GM04504 (cell line): ENCODE measurements at regions not wholly inside any gene's neighbourhood (a gene's known extent, or its start where the extent isn't known, plus 50 kb on each side); places are given as distances from the start of the nearest gene placed in this dataset.

ENCODE experiments used
- DNase-seq: peaks from one replicate; pipeline ENCODE4 v3.0.0-alpha.2; 2012; ENCODE audit warnings: low read depth

DNA sequence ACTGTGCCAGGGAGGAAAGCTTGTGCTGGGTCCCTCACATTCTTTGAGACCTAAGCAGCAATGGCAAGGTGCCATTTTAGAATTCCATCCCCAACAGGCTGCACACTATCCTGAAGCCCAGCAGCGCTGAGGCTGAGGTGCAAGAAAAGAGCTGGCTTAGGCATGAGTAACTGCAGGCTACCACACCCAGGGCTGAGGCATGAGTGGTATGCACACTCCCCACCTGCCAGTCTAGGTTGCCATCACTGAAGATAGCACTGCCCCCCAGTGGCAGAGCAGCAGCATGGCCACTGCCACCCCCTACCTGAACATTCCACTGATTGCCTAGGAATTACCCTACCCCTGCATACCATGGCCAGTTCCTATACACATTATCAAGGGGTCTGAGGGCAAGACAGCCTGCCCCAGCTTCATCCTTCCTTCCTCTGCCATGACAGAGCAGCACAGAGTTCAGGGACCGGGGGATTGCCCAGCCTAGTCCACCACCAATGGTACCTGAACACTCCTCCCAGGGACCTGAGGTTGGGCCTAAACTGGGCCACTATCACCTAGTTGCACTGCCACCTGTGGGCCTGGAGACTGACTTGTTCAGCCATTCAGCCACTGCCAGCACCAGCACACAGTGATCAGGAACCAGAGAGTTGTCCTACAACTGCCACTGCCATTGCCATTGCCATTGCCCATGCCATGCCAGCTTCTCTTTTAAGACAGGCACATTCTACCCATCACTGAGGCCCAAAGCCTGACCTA lies 129.8 kb downstream of the SATB1 start:
- DNase-seq: peak; percentile 28

DNA sequence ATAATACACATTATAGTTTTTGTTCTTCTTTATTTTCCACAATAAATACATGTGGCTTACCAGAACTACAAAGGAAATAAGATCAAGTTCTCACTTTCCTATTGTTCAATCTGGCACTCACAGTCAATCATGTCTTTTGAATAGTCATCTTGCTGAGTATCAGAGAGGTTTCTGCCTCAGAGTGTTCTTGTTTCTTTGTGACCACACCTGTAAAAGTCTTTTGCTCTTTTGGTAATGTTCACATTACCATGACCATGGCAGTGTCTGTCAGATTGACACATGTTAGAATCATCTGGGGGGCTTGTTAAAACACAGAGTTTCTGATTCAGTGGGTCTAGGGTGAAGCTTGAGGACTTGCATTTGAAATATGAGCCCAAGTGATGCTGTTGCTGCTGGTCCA lies 135.0 kb downstream of the SATB1 start:
- DNase-seq: no peak

DNA sequence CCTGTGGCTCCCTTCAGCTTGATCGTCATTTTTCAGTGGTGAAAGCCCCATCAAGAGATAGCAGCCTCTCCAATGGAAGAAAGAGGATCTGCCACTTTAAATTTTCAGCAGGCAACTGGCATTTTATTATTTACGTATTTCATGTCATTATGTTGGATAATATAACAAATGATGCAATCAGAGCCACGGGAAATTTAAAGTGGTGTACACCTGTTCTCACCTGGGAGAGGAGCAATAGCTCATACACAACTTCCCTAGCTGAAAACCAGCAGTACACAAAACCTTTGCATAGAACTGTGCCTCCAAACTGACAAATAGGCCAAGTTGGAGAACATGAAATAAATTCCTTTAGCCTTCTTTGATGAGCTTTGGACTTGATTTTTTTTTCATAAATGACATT lies 136.9 kb downstream of the SATB1 start:
- no peak for DNase-seq

DNA sequence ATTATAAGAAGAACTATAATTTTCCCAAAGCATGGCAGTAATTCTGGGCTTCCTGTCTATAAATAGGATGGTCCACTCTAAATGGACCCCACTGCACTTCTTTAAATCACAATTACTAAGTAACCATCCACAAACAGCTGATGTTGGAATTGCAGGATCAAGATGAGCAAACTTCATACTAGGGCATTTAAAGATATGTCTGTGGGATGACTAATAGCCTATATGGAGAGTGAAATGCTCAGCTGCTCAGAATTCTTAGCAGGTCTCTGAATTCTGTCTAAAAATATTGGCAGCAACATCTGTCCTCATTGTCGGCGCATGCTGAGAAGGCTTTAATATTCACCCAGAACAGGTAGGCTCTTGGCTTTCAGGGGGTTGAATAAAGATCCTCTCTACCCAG lies 140.4 kb downstream of the SATB1 start:
- no peak for DNase-seq

DNA sequence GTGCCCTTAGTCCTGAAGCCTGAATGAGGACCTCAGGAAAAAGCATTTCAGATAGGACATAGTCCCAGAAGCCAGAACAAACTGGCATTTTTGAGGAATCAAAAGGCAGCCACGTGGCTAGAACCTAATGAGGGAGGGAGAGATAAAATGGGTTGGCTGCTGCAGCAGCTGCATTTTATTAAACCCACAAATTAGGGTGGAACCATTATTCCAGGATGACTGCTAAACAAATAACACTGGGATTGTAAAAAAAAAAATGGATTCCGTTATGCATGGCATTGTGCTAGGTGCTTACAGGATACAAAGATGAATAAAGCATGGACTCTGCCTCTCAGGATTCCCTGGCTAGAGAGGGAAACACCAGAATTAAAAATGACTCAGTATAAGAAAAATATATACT lies 141.5 kb downstream of the SATB1 start:
- no peak for DNase-seq

DNA sequence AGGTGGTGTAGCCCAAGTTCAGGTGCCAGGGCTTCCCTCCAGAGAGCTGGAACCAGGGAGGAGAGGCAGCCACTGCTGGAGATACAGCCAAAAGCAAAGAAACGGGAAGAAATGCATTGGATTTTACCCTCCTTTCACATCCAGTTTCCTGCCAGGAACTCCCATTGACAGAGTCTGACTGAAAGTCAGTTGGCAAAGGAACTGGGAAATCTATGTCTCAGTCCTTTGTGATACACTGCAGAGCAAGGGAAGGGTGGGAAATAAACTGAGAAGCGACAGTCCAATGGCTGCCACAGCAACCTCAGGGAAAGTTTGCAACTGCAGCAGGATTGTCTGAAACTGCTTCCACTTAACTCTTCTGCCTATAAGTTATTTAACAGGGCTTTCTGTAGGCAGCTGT lies 142.6 kb downstream of the SATB1 start:
- DNase-seq: no peak

DNA sequence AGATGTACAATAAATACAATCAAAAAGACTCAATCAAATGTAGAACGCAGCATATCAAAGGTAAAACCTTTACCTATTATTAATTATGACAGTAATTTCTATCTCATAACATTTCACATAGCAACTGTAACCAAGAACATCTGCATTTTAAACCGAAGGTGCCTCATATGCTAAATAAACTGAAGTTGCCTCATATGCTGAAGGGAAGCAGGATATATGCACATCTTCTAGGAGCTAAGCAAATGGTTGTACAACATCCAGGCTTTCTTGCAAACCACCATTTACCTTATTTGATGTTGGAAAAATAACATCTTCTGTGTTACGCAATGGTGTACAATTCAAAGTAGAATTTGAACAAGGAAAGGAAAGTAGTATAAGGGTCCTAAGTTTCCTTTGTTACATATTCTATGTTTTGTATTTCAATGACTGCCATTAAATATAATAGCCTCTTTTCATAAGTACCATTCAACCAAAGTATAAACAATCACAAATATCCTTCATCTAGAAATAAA lies 145.9 kb downstream of the SATB1 start:
- no peak for DNase-seq

DNA sequence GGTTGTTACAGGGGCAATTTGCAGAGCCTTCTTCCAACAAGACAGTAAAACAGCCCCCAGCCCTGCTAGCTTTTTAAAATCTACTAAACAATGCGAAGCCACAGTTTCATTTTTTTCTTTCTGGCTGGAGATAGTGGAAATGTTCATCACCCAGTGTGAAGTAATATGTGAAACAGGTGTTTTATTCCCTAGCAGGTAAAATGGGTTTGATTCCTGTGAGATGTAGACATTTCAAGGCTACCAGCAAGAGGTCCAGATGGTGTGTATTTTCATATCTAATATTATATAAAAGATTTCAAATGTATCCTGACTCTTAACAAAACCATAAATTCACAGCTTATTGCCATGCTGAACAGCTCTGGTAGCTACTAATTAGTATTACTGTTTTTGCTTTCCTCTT lies 160.3 kb downstream of the SATB1 start:
- DNase-seq: no peak

DNA sequence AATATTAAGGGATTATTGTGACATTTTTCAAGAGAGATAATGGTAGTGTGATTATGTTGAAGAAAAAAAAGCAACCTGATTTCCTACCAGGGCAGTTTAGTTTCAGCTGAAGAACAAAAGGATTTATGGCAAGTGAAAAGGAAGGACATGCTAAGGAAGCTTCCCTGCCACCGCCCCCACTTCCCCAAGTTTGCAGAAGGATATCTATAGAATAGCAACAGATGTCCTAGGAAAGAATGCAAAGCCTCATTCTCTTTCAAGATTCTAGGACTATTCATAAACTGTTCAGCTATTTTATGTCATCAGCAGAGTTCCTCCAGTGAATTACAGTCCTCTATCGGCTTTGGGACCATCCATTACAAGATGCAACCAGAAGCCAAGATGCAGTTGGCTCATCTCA lies 160.8 kb downstream of the SATB1 start:
- DNase-seq: no peak

DNA sequence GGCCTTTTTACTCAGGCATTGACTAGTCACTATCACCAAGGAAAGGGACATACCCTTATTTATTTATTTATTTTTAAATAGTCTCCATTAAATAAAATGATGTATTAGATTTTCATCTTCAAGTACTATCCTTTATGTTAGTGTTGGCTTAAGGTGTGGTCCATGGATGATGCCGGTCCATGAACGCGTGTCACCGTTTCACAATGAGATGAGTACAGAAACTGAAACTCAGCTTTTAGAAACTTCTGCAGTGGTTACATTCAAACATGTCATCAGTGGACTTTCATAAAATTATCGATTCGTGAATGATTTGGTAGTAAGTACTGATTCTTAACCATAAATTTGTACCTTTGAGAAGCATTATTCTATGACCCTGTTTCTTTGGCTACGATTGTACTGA lies 166.6 kb downstream of the SATB1 start:
- DNase-seq: no peak

DNA sequence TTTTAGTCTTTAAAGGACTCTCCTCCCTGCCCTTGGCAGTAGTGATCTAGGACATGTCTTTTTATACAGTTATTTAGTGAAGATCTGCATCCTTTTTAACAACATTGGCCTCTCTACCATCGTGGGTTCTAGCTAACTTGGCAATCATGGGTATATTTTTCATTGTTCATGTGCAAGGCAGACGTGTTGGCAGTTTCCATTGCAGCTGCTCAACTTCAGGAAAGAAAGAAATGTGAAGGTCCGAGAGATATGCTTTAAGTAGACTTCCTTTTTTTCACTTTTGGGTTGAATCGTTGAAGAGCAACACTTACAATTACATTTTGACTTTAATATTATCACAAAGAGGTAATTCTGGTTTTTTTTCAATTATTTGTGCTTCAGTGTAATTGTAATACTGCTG lies 172.6 kb downstream of the SATB1 start:
- no peak for DNase-seq

DNA sequence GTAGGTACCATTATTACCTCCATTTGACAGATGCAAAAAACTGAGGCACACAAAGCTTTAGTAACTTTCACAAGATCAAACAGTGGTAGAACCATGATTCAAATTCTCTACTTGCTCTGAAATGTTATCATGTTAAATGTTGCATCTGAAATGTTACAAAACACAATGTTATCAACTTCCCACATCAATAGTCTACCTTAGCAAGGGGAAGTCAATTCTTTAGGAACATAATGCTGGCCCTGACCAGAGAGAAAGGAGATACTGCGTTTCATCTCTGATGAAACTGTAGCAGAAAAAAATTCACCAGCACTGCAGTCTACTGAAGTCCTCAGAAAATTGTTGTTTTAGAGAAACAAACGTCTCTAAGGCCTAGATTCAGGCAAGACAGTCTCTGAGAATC lies 174.1 kb downstream of the SATB1 start:
- DNase-seq: no peak

DNA sequence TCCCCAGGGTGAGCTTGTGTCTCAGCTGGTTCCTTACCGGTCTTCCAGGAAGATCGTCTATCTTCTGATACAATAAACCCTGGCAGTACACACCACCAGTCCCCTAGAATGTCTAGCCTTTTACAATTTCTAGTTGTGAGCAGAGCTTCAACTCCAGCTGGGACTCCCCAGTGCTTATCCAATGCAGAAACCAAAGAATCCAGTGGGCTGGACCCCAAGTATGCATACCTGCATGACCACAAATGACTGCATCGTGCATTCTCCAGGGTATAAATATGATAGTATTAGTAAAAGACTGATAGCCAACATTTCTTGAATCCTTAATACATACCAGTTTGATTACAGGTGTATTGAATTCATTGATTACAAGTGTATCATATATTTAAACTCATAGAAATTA lies 176.0 kb downstream of the SATB1 start:
- no peak for DNase-seq

DNA sequence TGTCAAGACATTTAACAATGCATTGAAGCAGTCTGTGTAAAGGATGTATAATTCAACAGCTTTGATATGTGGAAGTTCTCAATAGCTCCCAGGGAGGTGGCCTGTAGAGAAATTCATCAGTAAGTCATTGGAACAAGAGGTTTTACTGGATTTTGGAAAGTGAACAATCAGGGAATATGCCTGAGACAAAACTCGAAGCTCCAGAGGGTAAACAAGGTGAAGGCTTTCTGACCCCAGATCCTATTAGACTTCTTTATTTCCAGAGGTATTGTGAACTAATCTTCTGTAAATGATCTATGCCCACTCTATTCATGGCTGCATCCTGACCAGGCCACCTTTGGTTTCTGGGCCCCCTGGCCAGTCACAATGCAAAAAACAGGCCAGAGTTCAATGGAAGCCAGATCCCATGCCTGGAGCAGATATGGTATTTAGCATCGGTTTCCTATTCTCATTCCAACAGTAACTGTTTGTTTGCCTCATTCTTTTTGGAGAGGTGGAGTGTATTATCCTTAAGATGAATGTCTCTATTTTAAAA lies 177.3 kb downstream of the SATB1 start:
- DNase-seq: no peak

DNA sequence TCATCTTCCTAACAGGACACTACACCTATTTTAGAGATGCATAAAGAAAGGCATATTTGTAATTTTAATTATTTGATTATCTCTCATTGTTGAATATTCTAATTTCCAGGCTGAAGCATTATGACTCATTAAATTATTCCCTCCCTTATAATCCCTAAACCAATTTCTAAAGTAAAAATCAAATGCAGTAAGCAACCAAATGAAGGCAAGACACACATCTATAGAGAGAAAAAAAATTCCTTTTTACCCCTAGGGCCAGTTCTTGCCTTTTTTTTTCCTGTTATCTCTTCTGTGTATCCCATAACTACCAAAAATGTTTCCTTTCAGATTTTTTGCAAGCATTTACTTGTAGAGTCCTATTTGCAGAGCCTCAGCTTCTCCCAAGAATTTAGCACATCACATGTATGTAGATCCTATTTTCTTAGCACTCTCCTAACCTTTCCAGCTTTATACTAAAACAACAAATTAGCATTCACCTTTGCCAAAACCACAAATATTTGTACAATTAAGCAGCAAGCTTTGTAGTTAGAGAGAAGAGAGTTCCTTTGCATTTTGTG lies 177.9 kb downstream of the SATB1 start:
- DNase-seq: no peak

DNA sequence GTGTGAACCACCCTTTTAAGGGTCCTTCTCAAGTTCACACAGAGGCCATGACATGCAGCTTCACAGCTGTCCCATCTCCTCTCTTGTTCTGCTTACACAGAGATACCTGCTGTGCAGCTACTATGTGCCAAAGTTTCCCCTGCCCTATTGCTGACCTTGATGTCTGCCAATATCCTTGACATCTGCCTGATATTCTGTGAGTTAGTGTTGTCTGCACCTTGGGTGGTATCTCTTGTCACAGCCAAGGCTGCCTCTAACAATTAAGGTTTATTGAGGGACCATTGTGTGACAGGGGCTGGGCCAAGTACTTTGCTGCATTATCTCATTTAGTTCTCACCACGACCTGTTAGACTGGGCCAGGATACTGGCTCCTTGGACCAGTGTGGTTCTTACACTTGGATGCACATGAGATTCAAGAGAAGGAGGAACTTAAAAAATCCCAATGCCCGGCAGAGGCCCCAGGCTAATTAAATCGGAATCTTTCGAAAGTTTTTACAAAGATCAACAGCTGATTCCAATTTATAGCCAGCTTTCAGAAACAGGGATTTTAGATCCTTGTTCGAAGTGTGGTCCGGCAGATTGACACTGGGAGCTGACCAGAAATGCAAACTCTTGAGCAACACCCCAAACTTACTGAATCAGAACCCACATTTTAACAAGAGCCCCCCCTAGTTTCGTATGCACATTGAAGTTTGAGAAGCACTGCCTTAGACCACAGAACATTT lies 178.6 kb downstream of the SATB1 start:
- DNase-seq: no peak

DNA sequence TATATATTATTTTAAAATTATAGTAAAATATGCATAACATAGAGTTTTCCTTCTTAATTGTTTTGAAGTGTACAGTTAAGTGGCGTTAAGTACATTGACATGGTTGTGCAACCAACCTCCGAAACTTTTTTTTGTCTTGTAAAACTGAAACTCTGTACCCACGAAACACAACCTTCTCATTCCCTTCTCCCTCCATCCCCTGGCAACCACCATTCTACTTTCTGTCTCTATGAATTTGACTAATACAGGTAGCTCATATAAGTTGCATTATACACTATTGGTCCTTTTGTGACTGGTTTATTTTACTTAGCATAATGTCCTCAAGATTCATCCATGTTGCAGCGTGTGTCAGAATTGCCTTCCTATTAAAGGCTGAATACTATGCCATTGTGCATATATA lies 179.4 kb downstream of the SATB1 start:
- DNase-seq: no peak

DNA sequence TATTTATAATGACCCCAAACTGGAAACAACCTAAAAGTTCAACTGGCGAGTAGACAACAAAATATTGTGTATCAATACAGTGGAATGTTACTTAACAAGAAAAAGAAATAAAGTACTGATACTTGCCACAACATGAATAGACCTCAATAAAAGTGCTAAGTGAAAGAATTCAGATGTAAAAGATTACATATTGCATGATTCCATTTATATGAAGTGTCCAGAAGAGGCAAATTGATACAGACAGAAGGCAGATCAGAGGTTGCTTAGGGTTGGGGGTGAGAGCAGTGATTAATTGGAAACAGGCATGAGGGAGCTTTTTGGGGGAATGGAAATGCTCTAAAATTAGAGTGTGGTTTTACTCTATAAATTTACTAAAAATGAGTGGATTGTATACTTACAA lies 183.3 kb downstream of the SATB1 start:
- no peak for DNase-seq

DNA sequence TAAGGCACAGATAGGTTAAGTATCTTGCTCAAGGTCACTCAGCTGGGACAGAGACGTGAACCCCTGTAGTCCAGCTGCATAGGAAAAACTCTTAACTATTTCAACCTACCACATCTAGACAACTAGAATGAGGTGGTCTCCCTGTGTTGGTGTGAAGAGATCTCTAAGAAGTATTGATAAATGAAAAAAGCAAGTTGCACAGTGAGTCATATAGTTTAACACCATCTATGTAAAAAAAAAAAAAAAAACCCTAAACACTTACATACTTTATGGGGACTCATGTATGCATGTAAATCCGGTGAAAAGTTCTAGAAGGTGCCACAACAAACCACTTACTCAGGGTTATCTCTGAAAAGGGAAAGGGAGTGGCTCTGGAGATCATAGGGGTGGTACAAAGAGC lies 185.5 kb downstream of the SATB1 start:
- no peak for DNase-seq

DNA sequence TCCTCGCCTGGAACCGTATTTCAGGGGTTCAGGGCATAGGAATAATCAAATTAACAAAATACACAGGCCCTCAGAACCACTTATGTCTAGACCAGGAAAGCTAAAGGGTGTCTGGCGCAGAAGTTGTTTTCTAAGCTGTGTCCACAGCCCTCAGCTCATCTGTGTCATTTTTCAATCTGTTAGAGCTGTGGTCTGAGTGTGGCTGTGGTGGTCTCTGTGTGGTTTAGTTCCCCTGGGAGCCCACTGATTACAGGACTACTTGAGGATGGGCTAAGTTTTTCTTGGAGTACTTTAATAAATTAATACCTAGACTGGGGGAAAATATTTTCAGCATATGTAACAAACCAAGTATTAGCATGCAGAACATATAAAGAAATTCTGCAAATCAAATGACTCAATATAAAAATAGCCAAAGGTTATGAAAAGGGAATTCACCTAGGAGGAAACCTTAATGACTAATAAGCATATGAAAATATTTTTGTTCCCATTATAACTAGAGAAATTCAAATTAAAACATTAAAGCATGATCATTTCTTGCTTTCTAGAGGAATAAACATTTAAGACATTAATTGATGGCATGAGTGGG lies 186.3 kb downstream of the SATB1 start:
- no peak for DNase-seq

DNA sequence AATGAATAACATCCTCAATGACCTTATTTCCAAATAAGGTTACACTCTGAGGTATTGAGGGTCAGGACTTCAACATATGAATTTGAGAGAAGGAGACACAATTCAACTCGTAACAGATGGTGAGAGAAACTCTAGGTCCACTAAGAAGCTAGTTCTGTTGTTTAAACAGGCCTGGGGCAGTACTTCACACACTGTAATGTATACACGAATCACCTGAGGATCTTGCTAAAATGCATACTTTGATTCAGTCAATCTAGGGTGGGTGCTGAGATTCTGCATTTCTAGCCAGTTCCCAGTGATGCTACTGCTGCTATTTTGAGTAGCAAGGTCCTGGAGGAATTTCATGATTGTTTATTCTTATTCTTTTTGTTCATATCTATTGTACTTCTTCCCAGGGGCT lies 186.8 kb downstream of the SATB1 start:
- no peak for DNase-seq

DNA sequence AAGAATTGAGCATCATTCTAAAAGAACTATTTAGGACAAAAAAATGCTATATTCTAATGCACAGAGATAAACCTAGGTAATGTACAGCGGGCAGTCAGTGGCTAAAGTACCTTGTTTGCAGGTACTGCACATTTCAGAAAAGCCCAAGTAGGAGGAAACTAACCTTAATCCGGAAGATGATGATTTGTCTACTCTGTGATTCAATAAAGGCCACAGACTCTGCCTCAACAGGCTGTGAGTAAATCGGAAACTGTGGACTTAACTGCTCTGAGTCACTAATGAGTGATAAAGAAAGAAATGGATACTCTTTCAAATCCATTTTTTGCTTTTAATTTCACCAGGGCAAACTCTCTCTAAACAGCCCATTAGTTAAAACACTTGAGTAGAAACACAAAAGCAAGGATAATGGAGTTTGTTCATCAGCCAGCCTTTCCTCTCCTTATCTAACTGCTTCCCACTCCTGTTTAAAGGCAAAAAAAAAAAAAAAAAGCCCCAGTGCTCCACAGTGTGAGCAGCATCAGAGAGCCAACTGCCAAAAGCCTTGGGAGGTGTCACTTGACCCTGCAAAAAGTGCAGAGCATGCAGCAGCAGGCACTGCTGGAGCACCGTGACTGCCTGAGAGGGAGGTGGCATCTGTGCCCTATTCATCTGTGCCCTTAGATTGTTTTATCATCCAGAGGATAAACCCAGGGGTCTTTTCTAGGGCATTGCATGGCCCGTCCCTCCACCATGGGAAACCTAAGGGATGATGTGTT lies 187.7 kb downstream of the SATB1 start:
- DNase-seq: peak; percentile 9
